Fibroblast of skin of left biceps (primary cell): ENCODE measurements at regions not wholly inside any gene's neighbourhood (a gene's known extent, or its start where the extent isn't known, plus 50 kb on each side); places are given as distances from the start of the nearest gene placed in this dataset.
"Not testable (repeated sequence)": the region's sequence is repeated elsewhere in the genome, so short reads cannot be mapped to it uniquely, and the experiment has no call there.

Experiments
- DNase-seq, 2 experiments: peaks; one replicate each; pipeline ENCODE4 v3.0.0-alpha.2; 2013; ENCODE audit warnings: low read depth in 2 of 2

GRCh38 chr3:186454881-186455703, 89.1 kb downstream of the CRYGS start:
- no peak for DNase-seq

- DNase-seq = no peak
Measured at GRCh38 chr3:186453531-186453930, 90.6 kb downstream of the CRYGS start.

GRCh38 chr3:186452517-186452916, 90.5 kb upstream of the DGKG start:
- no peak for DNase-seq

DNA sequence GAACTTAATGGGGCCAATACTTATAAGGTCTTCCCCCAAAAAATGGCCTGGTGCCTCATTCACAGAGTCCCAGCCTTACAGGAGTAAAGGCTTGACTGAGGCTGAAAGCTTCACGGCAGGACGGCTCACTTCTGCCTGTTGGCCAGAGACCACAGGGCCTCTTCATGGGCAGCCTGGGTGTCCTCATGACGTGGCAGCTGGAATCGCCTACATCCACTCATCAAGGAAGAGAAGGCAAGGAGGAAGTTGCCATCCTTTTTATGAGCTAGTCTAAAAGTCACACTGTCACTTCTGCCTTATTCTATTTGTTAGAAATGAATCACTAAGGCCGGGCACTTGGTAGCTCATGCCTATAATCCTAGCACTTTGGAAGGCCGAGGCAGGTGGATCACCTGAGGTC, 89.3 kb upstream of the DGKG start:
- no peak for DNase-seq

DNA sequence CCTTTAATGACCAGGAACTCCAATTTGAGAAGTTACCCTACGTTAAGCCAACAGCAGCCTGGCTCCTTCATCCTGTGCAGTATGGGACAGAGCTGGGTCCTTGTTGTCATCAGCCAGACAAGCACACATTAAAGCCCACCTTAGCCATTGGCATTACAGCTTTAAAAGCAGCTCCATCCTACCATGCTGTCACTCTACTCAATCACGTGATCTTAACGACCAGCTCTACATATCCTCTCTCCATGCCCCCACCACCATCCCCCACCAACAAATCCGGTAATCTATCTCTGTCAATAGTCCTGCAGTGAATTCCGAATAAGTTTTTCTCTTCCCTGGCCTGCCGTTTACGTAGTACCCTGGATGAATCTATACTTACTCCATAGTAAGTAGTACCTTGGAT, 82.9 kb upstream of the DGKG start:
- DNase-seq = no peak

DNA sequence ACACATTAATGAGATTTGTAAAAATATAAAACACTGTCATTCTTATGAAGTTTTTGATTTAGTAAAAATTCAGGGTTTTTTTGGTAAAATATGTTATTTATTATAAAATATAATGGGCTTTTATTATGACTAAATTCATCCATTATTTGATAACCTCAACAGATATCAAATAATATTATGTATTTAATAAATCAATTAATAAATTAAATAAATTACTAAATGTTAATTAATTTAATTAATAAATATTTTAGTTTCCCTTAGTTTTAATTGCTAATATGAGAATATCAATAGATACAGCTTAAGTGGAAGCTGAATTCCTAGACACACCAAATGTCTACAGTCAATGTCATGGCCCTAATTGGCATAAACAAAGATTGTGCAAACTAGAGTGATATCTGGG, 82.3 kb upstream of the DGKG start:
- no peak for DNase-seq

GRCh38 chr3:186442979-186443378, 80.9 kb upstream of the DGKG start:
- not testable (repeated sequence) for DNase-seq

GRCh38 chr3:186442162-186442561, 80.1 kb upstream of the DGKG start:
- no peak for DNase-seq

DNA sequence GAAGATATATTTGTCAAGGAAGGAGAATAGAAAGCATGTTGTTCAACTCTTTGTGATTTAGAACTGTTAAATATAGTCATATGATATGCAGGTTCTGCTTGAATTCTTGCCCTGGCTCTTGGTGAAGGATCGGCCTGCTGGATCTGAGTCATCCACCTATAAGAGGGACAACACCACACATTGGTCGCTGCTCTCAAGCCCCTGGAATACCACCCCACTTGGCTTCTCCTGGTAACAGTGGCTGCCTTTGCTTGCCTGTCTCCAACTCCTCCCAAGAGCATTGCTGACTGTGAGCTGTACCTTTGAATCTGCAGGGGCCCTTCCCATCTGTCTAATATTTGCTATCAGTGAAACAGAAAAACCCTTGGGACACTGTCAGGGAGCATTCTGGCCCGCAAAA, 78.9 kb upstream of the DGKG start:
- DNase-seq = no peak

DNA sequence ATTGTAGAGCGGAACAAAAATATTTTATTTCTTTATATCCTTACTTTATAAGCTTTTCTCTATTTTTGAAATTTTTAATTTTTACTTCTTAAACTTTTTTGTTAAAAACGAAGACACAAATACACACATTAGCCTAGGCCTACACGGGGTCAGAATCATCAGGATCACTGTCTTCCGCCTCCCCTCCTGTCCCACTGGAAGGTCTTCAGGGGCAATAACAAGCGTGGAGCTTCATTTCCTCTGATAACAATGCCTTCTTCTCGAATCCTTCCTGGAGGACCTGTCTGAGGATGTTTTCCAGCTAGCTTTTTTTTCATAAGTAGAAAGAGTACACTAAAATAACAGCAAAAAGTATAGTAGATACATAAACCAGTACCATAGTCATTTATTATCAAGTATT, 77.7 kb upstream of the DGKG start:
- DNase-seq = no peak

GRCh38 chr3:186435332-186435731, 73.3 kb upstream of the DGKG start:
- not testable (repeated sequence) for DNase-seq

- no peak for DNase-seq
Measured at GRCh38 chr3:186432944-186433732, 71.1 kb upstream of the DGKG start.

GRCh38 chr3:186432189-186432588, 70.2 kb upstream of the DGKG start:
- no peak for DNase-seq

GRCh38 chr3:186427627-186428281, 65.7 kb upstream of the DGKG start:
- DNase-seq = no peak

- DNase-seq = peak; percentile 43 to 56
Measured at GRCh38 chr3:186425788-186426730, 64.0 kb upstream of the DGKG start.

DNA sequence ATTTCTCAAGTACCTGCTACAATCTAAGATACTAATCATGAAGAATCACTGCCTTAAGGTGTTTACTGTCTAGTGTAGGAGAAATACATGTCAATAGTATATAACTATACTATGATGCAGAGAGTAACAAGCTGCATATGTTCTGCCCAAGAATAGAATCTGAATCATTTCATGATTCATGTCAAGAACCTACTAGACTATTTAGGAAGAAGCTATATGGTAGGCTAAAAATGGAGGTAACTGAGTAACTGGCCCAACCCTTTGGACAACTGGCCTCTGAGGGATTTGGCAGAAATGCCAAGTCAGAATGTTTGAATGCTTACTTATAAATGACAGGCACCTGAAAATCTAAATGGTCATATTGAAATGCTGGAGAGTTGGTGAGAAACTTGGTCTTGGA, 59.9 kb upstream of the DGKG start:
- no peak for DNase-seq

DNA sequence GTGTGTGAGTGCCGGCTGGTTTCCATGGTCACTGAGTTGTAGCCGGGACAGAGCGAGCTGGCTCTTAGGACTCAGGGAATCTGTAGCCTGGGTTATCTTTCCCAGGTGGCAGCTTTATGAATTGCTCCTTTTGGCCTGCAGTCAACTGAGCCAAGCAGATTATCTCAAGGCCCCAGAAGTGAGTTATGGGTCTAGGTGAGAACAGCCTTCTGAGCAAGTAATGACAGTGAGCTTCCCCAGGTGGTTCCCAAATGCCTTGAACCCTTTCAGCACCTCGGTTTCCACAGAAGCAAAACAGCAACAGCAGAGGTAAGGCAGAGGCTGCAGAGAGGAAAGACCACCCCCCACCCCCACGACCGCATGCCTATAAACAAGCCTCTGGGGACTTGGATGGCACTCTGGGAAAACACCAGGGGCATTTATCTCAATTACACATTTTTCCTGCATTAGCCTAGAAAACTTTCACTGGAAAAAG, 56.7 kb upstream of the DGKG start:
- DNase-seq = peak; percentile 29 to 38

DNA sequence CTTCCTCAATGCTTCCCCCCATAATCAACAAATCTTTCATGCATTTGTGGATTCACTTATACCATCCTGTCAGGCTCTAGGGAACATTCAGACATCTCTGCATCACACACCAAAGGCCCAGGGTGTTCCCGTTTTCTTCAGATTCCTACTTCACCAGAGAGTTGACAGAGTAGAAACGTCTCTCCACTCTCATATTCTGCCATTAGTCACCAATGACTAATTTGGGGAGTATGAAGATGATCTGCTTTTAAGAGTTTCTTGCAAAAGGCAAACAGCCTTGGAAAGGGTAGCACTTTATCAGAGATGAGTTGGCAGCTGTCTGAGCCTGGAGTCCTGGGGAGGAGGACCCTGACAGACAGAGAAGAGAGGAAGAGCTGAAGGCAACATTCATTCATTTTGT, 55.8 kb upstream of the DGKG start:
- peak; percentile 71 to 79 for DNase-seq

GRCh38 chr3:186414735-186415419, 52.8 kb upstream of the DGKG start:
- peak; percentile 75 to 78 for DNase-seq

GRCh38 chr3:186413615-186414415, 51.8 kb upstream of the DGKG start:
- no peak for DNase-seq
